Endothelial cell of umbilical vein (primary cell): ENCODE measurements at regions not wholly inside any gene's neighbourhood (a gene's known extent, or its start where the extent isn't known, plus 50 kb on each side); places are given as distances from the start of the nearest gene placed in this dataset.
A peak's percentile ranks its signal among the peaks of the same experiment; 100 is the strongest.

Experiments
- BruUV-seq: library from RNA; stranded (reverse); fragments of 400-500 nt; replicated peaks from 2 replicates; lab custom pipeline; 2021; lab: Mats Ljungman, UMichigan
- CTCF ChIA-PET: fragments of 300-600, 350-600 bp; sonication (Branson Sonifier 250); formaldehyde crosslinking; loops from one replicate; lab custom pipeline; 2021; ENCODE audit warnings: antibody characterized with exemption, inconsistent platforms; lab: Charles Lee
- POLR2A ChIA-PET: fragments of 300-600, 350-600 bp; sonication (Branson Sonifier 250); formaldehyde crosslinking; loops from one replicate; lab custom pipeline; 2021; ENCODE audit warnings: antibody characterized with exemption, inconsistent platforms; lab: Charles Lee
- DNase-seq: peaks from one replicate; pipeline ENCODE4 v3.0.0-alpha.2; 2011; ENCODE audit warnings: low read depth, low spot score
- FAIRE-seq: peaks from 2 replicates; lab custom pipeline; 2011; peaks lifted over from hg19 to GRCh38; lab: Jason Lieb, UNC
- H2AFZ ChIP-seq: 2 replicates; pipeline ENCODE4 v1.6.0; 2012; ENCODE audit warnings: low read depth, low read length, control low read depth, inconsistent platforms
- H3K27ac ChIP-seq: 2 replicates; pipeline ENCODE4 v1.5.1; 2011; ENCODE audit warnings: low read depth, mild to moderate bottlenecking, control low read depth, low read length, moderate library complexity; ENCODE audit not compliant: insufficient read depth
- H3K27me3 ChIP-seq, 2 experiments: 2 replicates each; pipeline versions ENCODE4 v1.6.0 to v1.6.1; 2011; ENCODE audit warnings: low read length in 2 of 2, mixed read lengths in 1 of 2; ENCODE audit not compliant: control insufficient read depth in 2 of 2, insufficient read depth in 2 of 2
- H3K36me3 ChIP-seq, 2 experiments: 2 replicates in 1 of 2; 3 replicates in 1 of 2; pipeline ENCODE4 v1.5.1; 2011; ENCODE audit warnings: low read length in 2 of 2, mild to moderate bottlenecking in 1 of 2, moderate library complexity in 1 of 2; ENCODE audit not compliant: control insufficient read depth in 2 of 2, insufficient read depth in 2 of 2; ENCODE audit errors: extremely low read depth in 1 of 2
- H3K4me1 ChIP-seq: 3 replicates; pipeline ENCODE4 v1.5.1; 2011; ENCODE audit warnings: mild to moderate bottlenecking, low read length; ENCODE audit not compliant: control insufficient read depth, insufficient read depth; ENCODE audit errors: extremely low read depth
- H3K4me2 ChIP-seq: 2 replicates; pipeline ENCODE4 v1.6.1; 2011; ENCODE audit warnings: low read length, control low read depth, mixed read lengths; ENCODE audit not compliant: insufficient read depth
- H3K4me3 ChIP-seq, 3 experiments: fragments of 200-600 bp in 1 of 3; sonication (generic), shearing (Covaris generic) in 1 of 3; replicated peaks in 1 of 3; 2 replicates each; pipeline ENCODE4 v1.5.1; 2011 to 2016; ENCODE audit warnings: control low read depth in 3 of 3, low read length in 3 of 3, mild to moderate bottlenecking in 2 of 3, inconsistent platforms in 1 of 3, low read depth in 1 of 3, moderate library complexity in 1 of 3; ENCODE audit not compliant: insufficient read depth in 1 of 3
- H3K79me2 ChIP-seq: 2 replicates; pipeline ENCODE4 v1.6.0; 2012; ENCODE audit warnings: low read length, inconsistent platforms; ENCODE audit not compliant: control insufficient read depth, insufficient read depth
- H3K9ac ChIP-seq: replicated peaks from 2 replicates; pipeline ENCODE3; 2011; ENCODE audit warnings: low read length, control low read depth; ENCODE audit not compliant: insufficient read depth; ENCODE audit errors: extremely low read depth
- H3K9me1 ChIP-seq: replicated peaks from 3 replicates; pipeline ENCODE4 v1.6.0; 2011; ENCODE audit warnings: mild to moderate bottlenecking, low read length; ENCODE audit not compliant: control insufficient read depth, insufficient read depth; ENCODE audit errors: extremely low read depth
- H3K9me3 ChIP-seq: replicated peaks from 2 replicates; pipeline ENCODE4 v1.5.1; 2012; ENCODE audit warnings: low read length, inconsistent platforms; ENCODE audit not compliant: control insufficient read depth, insufficient read depth
- H4K20me1 ChIP-seq: replicated peaks from 2 replicates; pipeline ENCODE3; 2011; ENCODE audit warnings: mild to moderate bottlenecking, low read length; ENCODE audit not compliant: control insufficient read depth, insufficient read depth; ENCODE audit errors: extremely low read depth
- CTCF ChIP-seq, 2 donors: IDR thresholded peaks; 1 replicate in 1 of 2; 2 replicates in 1 of 2; pipeline ENCODE4 v1.5.1; 2011; ENCODE audit warnings: low read length in 2 of 2, mild to moderate bottlenecking in 2 of 2, moderate library complexity in 2 of 2, control low read depth in 1 of 2, inconsistent platforms in 1 of 2, low read depth in 1 of 2; ENCODE audit not compliant: insufficient read depth in 1 of 2; ENCODE audit errors: extremely low read depth in 1 of 2
- EZH2 ChIP-seq: IDR thresholded peaks from 2 replicates; pipeline ENCODE4 v1.6.1; 2012; ENCODE audit warnings: borderline replicate concordance, low read depth, mild to moderate bottlenecking, moderate library complexity, low read length, inconsistent platforms; ENCODE audit not compliant: severe bottlenecking
- FOS ChIP-seq: IDR thresholded peaks from 2 replicates; pipeline ENCODE4 v1.6.1; 2011; ENCODE audit warnings: mild to moderate bottlenecking, low read length, moderate library complexity, borderline replicate concordance; ENCODE audit not compliant: insufficient read depth
- GATA2 ChIP-seq: IDR thresholded peaks from 2 replicates; pipeline ENCODE4 v1.7.0; 2011; ENCODE audit warnings: low read depth, mild to moderate bottlenecking, moderate library complexity, mixed read lengths, low read length; ENCODE audit not compliant: insufficient read length, insufficient read depth
- JUN ChIP-seq: IDR thresholded peaks from 2 replicates; pipeline ENCODE4 v1.6.1; 2011; ENCODE audit warnings: borderline replicate concordance, low read depth; ENCODE audit not compliant: insufficient read length, insufficient read depth
- MAX ChIP-seq: IDR thresholded peaks from 2 replicates; pipeline ENCODE4 v1.6.1; 2011; ENCODE audit not compliant: insufficient read depth, insufficient read length
- MYC ChIP-seq: IDR thresholded peaks from one replicate; pipeline ENCODE4 v1.6.1; 2011; ENCODE audit warnings: mild to moderate bottlenecking, low read depth, low read length
- POLR2A ChIP-seq: IDR thresholded peaks from 2 replicates; pipeline ENCODE4 v1.6.1; 2012; ENCODE audit warnings: low read depth, mild to moderate bottlenecking, control low read depth, low read length
- POLR2AphosphoS5 ChIP-seq: IDR thresholded peaks from 2 replicates; pipeline ENCODE4 v1.6.1; 2012; ENCODE audit warnings: low read depth, mild to moderate bottlenecking, control low read depth, low read length, moderate library complexity; ENCODE audit not compliant: insufficient read depth
- dilution Hi-C: fragments of 300-500 bp; cut with MboI; formaldehyde crosslinking; loops from one replicate; pipeline ENCODE4 v1.15.0; 2019; ENCODE audit warnings: low sequenced_read_pairs; ENCODE audit not compliant: extremely low pct_ligation_motif_present
- intact Hi-C: fragments of 100-400 bp; cut with micrococcal nuclease; formaldehyde crosslinking; loops from one replicate; pipeline ENCODE4 v1.10.0; 2022

GRCh38 chr1:214124915-214125314 is 137.1 kb downstream of the PROX1 start:
- dilution Hi-C loops = no loop called here
- H3K4me3 ChIP-seq = no peak overlapping the region
- peak overlapping the region; percentile 92 for H2AFZ ChIP-seq
- H3K4me2 ChIP-seq = peak overlapping the region; percentile 62
- intact Hi-C loops = loop anchor here (1.0 to 2.0 kb wide), 4 partner anchors 9 to 362 kb away; no protein-coding TSS in a partner anchor
- H3K9me3 ChIP-seq = no peaks in the 10 kb centered on the region
- no peak for TF ChIP-seq GATA2
- TF ChIP-seq POLR2A = no peak
- TF ChIP-seq FOS = no peak
- no peak for TF ChIP-seq EZH2
- TF ChIP-seq CTCF (IDR thresholded peaks at IDR 0.05; ENCODE audit: extremely low read depth in 1 of 2, insufficient read depth in 1 of 2, low read depth in 1 of 2, low read length in 2 of 2) = no peak
- no peak for TF ChIP-seq POLR2AphosphoS5
- TF ChIP-seq MYC = no peak
- no peak for TF ChIP-seq MAX
- no peak for TF ChIP-seq JUN
- H3K27ac ChIP-seq = peak overlapping the region; percentile 82
- no peaks in the 10 kb centered on the region for H3K27me3 ChIP-seq
- H3K79me2 ChIP-seq = no peaks in the 10 kb centered on the region
- H3K9me1 ChIP-seq = no peaks in the 10 kb centered on the region
- ChIA-PET CTCF (interaction anchor here (1.0 to 4.5 kb wide), 11 partner anchors 11 to 752 kb away, joined by 3 to 48 read pairs (median 10); partner anchors contain the start of gene PROX1), POLR2A (interaction anchor here (0.6 to 2.7 kb wide), 2 partner anchors 70 to 137 kb away, joined by 5 to 7 read pairs; partner anchors contain the start of gene PROX1)
- FAIRE-seq (no peak), DNase-seq (peak; percentile 55)
- H3K9ac ChIP-seq = peak overlapping the region; percentile 66
- BruUV-seq = no TSS peak
- H4K20me1 ChIP-seq = no peaks in the 10 kb centered on the region
- no peaks in the 10 kb centered on the region for H3K36me3 ChIP-seq
- peaks cover 25% of the 10 kb centered on the region for H3K4me1 ChIP-seq
